Panc1 (cell line): ENCODE measurements at regions not wholly inside any gene's neighbourhood (a gene's known extent, or its start where the extent isn't known, plus 50 kb on each side); places are given as distances from the start of the nearest gene placed in this dataset.
"Not testable (repeated sequence)": the region's sequence is repeated elsewhere in the genome, so short reads cannot be mapped to it uniquely, and the experiment has no call there.

Experiments used
- ATAC-seq: fragments of 200-7000 bp; cut with Tn5 transposase; 2 replicates; pipeline ENCODE4 v1.9.1; 2020; ENCODE audit warnings: mild to moderate bottlenecking, moderate library complexity
- BruUV-seq: library from RNA; stranded (reverse); fragments of 400-500 nt; replicated peaks from 2 replicates; lab custom pipeline; 2021; lab: Mats Ljungman, UMichigan
- CTCF ChIA-PET: fragments of 300-600 bp; sonication (Branson Sonifier 250); formaldehyde crosslinking; loops from one replicate; lab custom pipeline; 2022; ENCODE audit warnings: antibody characterized with exemption; lab: Charles Lee
- POLR2A ChIA-PET: fragments of 300-600 bp; sonication (Branson Sonifier 250); formaldehyde crosslinking; loops from one replicate; lab custom pipeline; 2022; ENCODE audit warnings: antibody characterized with exemption; lab: Charles Lee
- DNase-seq: peaks from one replicate; pipeline ENCODE4 v3.0.0-alpha.2; 2010; ENCODE audit warnings: low read depth, low spot score
- H3K27ac ChIP-seq: 2 replicates; pipeline ENCODE4 v1.5.1; 2011; ENCODE audit warnings: mild to moderate bottlenecking, low read length, inconsistent platforms
- H3K27me3 ChIP-seq: fragments of 200-500 bp; sonication (Bioruptor generic); 2 replicates; pipeline ENCODE4 v1.6.0; 2014; ENCODE audit warnings: low read length, inconsistent platforms; ENCODE audit not compliant: control insufficient read depth, insufficient read depth
- H3K36me3 ChIP-seq: fragments of 200-500 bp; sonication (Bioruptor generic); 2 replicates; pipeline ENCODE4 v1.5.1; 2014; ENCODE audit warnings: inconsistent platforms, mild to moderate bottlenecking, low read length, moderate library complexity; ENCODE audit not compliant: control insufficient read depth, insufficient read depth
- H3K4me1 ChIP-seq: 2 replicates; pipeline ENCODE4 v1.5.1; 2011; ENCODE audit warnings: inconsistent platforms, mild to moderate bottlenecking, low read length, moderate library complexity; ENCODE audit not compliant: control insufficient read depth, insufficient read depth
- H3K4me3 ChIP-seq, 2 experiments: 2 replicates each; pipeline ENCODE4 v1.5.1; 2011 to 2012; ENCODE audit warnings: low read depth in 2 of 2, low read length in 2 of 2, mild to moderate bottlenecking in 2 of 2, inconsistent platforms in 1 of 2, moderate library complexity in 1 of 2
- H3K9me3 ChIP-seq: fragments of 200-500 bp; sonication (Bioruptor generic); 2 replicates; pipeline ENCODE4 v1.5.1; 2014; ENCODE audit warnings: low read depth, mild to moderate bottlenecking, inconsistent platforms, low read length, moderate library complexity; ENCODE audit not compliant: control insufficient read depth, insufficient read depth
- POLR2AphosphoS5 ChIP-seq: IDR thresholded peaks from 2 replicates; pipeline ENCODE4 v1.6.1; 2012; ENCODE audit warnings: mild to moderate bottlenecking, low read depth, low read length, moderate library complexity
- SIN3A ChIP-seq: IDR thresholded peaks from 2 replicates; pipeline ENCODE4 v1.6.1; 2012; ENCODE audit warnings: low read depth, mild to moderate bottlenecking, low read length, moderate library complexity, borderline replicate concordance; ENCODE audit not compliant: insufficient read depth
- TCF7L2 ChIP-seq: IDR thresholded peaks from 2 replicates; pipeline ENCODE4 v1.6.1; 2011; ENCODE audit warnings: mild to moderate bottlenecking, low read depth, low read length, inconsistent platforms
- in situ Hi-C: cut with HindIII; loops from 2 replicates; pipeline ENCODE4 v1.10.0; 2016; ENCODE audit warnings: low sequenced_read_pairs, low pct_unique_long_range_greater_than_20kb
- intact Hi-C: fragments of 100-400 bp; cut with micrococcal nuclease; formaldehyde crosslinking; loops from one replicate; pipeline ENCODE4 v1.10.0; 2022; ENCODE audit not compliant: unreplicated experiment
- TF ChIP-seq, protein P1 (sequence below): fragments of 450-650 bp; IDR thresholded peaks from 2 replicates; pipeline ENCODE4 v1.5.1; 2017; ENCODE audit warnings: mild to moderate bottlenecking
- TF ChIP-seq, protein P2 (sequence below), 2 experiments: IDR thresholded peaks; 2 replicates each; pipeline ENCODE4 v1.6.1; 2011 to 2012; ENCODE audit warnings: low read depth in 2 of 2, control low read depth in 1 of 2, low read length in 1 of 2, mild to moderate bottlenecking in 1 of 2, moderate library complexity in 1 of 2; ENCODE audit not compliant: insufficient read depth in 1 of 2

GRCh38 chr10:44578271-44578670, 193.4 kb upstream of the CXCL12 start:
- intact Hi-C loops, result no loop called here
- ChIA-PET CTCF (no interaction called here), POLR2A (no interaction called here)
- Histone ChIP-seq H3K27me3 (no peaks in the 10 kb centered on the region), H3K9me3 (no peaks in the 10 kb centered on the region), H3K36me3 (no peaks in the 10 kb centered on the region), H3K4me1 (no peaks in the 10 kb centered on the region), H3K27ac (no peak overlapping the region), H3K4me3 (no peak overlapping the region)
- ATAC-seq (no peak), DNase-seq (no peak)
- TF ChIP-seq, protein P1, sequence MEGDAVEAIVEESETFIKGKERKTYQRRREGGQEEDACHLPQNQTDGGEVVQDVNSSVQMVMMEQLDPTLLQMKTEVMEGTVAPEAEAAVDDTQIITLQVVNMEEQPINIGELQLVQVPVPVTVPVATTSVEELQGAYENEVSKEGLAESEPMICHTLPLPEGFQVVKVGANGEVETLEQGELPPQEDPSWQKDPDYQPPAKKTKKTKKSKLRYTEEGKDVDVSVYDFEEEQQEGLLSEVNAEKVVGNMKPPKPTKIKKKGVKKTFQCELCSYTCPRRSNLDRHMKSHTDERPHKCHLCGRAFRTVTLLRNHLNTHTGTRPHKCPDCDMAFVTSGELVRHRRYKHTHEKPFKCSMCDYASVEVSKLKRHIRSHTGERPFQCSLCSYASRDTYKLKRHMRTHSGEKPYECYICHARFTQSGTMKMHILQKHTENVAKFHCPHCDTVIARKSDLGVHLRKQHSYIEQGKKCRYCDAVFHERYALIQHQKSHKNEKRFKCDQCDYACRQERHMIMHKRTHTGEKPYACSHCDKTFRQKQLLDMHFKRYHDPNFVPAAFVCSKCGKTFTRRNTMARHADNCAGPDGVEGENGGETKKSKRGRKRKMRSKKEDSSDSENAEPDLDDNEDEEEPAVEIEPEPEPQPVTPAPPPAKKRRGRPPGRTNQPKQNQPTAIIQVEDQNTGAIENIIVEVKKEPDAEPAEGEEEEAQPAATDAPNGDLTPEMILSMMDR, result no peak
- TF ChIP-seq, protein P2, sequence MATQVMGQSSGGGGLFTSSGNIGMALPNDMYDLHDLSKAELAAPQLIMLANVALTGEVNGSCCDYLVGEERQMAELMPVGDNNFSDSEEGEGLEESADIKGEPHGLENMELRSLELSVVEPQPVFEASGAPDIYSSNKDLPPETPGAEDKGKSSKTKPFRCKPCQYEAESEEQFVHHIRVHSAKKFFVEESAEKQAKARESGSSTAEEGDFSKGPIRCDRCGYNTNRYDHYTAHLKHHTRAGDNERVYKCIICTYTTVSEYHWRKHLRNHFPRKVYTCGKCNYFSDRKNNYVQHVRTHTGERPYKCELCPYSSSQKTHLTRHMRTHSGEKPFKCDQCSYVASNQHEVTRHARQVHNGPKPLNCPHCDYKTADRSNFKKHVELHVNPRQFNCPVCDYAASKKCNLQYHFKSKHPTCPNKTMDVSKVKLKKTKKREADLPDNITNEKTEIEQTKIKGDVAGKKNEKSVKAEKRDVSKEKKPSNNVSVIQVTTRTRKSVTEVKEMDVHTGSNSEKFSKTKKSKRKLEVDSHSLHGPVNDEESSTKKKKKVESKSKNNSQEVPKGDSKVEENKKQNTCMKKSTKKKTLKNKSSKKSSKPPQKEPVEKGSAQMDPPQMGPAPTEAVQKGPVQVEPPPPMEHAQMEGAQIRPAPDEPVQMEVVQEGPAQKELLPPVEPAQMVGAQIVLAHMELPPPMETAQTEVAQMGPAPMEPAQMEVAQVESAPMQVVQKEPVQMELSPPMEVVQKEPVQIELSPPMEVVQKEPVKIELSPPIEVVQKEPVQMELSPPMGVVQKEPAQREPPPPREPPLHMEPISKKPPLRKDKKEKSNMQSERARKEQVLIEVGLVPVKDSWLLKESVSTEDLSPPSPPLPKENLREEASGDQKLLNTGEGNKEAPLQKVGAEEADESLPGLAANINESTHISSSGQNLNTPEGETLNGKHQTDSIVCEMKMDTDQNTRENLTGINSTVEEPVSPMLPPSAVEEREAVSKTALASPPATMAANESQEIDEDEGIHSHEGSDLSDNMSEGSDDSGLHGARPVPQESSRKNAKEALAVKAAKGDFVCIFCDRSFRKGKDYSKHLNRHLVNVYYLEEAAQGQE (IDR thresholded peaks at IDR 0.05; ENCODE audit: insufficient read depth in 1 of 2, low read depth in 2 of 2, low read length in 1 of 2), result no peak
- no TSS peak for BruUV-seq
- in situ Hi-C loops, result no loop called here

- in situ Hi-C loops, H3K9me3 ChIP-seq, POLR2A ChIA-PET, H3K36me3 ChIP-seq, BruUV-seq, H3K27me3 ChIP-seq, ATAC-seq, DNase-seq, H3K27ac ChIP-seq, CTCF ChIA-PET, H3K4me1 ChIP-seq, intact Hi-C loops, H3K4me3 ChIP-seq: not testable (repeated sequence)
These were observed 194.1 kb upstream of the CXCL12 start for GRCh38 chr10:44578963-44579362.

GRCh38 chr10:44581996-44582395, 197.1 kb upstream of the CXCL12 start:
- BruUV-seq, result no TSS peak
- no peaks in the 10 kb centered on the region for H3K9me3 ChIP-seq
- no peak overlapping the region for H3K4me3 ChIP-seq
- intact Hi-C loops, result no loop called here
- H3K4me1 ChIP-seq, result no peaks in the 10 kb centered on the region
- in situ Hi-C loops, result no loop called here
- TF ChIP-seq TCF7L2 (no peak), SIN3A (no peak), POLR2AphosphoS5 (no peak)
- TF ChIP-seq, protein P2 (IDR thresholded peaks at IDR 0.05; ENCODE audit: insufficient read depth in 1 of 2, low read depth in 2 of 2, low read length in 1 of 2), result no peak
- TF ChIP-seq, protein P1, result no peak
- ATAC-seq, result no peak
- ChIA-PET CTCF (no interaction called here), POLR2A (no interaction called here)
- H3K27me3 ChIP-seq, result no peaks in the 10 kb centered on the region
- DNase-seq, result no peak
- no peak overlapping the region for H3K27ac ChIP-seq
- no peaks in the 10 kb centered on the region for H3K36me3 ChIP-seq
